ENCODE measurements at regions not wholly inside any gene's neighbourhood (a gene's known extent, or its start where the extent isn't known, plus 50 kb on each side); places are given as distances from the start of the nearest gene placed in this dataset.

DNA sequence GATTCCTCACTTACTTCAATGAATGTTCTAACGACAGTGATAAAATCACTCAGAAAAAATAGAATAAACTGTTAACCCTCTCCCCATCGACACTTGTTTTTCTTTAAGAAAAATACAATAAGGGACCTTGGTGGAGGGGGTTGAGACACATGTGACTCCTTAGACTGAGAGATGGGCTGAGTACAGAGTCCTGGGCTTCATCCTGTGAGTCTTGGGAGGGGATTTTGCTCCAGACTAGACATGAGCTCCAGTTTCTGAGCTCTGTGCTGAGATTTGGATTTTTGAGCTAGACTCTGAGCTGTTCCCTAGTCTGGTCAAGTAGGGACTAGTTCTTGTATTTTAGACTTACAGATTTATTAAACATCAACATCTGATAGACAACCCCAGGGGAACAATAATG is 241.5 kb upstream of the MVB12B start:
- peak overlapping the region; percentile 15 for H3K9ac ChIP-seq (ENCODE audit: low read length)
- TF ChIP-seq MXI1 (conservative IDR thresholded peaks at IDR 0.05; ENCODE audit: poor library complexity, severe bottlenecking) (no peak), SMC3 (conservative IDR thresholded peaks at IDR 0.05; ENCODE audit: poor library complexity) (no peak), EZH2 (IDR thresholded peaks at IDR 0.05; ENCODE audit: borderline replicate concordance, insufficient read depth, low read length, poor library complexity, severe bottlenecking) (no peak), RAD21 (conservative IDR thresholded peaks at IDR 0.05) (no peak), TAF1 (IDR thresholded peaks at IDR 0.05; ENCODE audit: low read depth) (no peak), POLR2AphosphoS5 (IDR thresholded peaks at IDR 0.05) (peak; percentile 29), EP300 (conservative IDR thresholded peaks at IDR 0.05; ENCODE audit: poor library complexity, severe bottlenecking) (peak; percentile 44), CTCF (IDR thresholded peaks at IDR 0.05; ENCODE audit: poor library complexity, severe bottlenecking) (no peak)
- TF ChIP-seq, protein P1, sequence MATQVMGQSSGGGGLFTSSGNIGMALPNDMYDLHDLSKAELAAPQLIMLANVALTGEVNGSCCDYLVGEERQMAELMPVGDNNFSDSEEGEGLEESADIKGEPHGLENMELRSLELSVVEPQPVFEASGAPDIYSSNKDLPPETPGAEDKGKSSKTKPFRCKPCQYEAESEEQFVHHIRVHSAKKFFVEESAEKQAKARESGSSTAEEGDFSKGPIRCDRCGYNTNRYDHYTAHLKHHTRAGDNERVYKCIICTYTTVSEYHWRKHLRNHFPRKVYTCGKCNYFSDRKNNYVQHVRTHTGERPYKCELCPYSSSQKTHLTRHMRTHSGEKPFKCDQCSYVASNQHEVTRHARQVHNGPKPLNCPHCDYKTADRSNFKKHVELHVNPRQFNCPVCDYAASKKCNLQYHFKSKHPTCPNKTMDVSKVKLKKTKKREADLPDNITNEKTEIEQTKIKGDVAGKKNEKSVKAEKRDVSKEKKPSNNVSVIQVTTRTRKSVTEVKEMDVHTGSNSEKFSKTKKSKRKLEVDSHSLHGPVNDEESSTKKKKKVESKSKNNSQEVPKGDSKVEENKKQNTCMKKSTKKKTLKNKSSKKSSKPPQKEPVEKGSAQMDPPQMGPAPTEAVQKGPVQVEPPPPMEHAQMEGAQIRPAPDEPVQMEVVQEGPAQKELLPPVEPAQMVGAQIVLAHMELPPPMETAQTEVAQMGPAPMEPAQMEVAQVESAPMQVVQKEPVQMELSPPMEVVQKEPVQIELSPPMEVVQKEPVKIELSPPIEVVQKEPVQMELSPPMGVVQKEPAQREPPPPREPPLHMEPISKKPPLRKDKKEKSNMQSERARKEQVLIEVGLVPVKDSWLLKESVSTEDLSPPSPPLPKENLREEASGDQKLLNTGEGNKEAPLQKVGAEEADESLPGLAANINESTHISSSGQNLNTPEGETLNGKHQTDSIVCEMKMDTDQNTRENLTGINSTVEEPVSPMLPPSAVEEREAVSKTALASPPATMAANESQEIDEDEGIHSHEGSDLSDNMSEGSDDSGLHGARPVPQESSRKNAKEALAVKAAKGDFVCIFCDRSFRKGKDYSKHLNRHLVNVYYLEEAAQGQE (IDR thresholded peaks at IDR 0.05; ENCODE audit: borderline replicate concordance): no peak
- no peaks in the 10 kb centered on the region for H3K36me3 ChIP-seq (ENCODE audit: insufficient read depth, low read length)
- peak overlapping the region; percentile 49 for H3K27ac ChIP-seq (ENCODE audit: low read length)
- H3K9me2 ChIP-seq (ENCODE audit: insufficient read depth, low read length): no peaks in the 10 kb centered on the region
- H3F3A ChIP-seq (ENCODE audit: insufficient read depth, low read length, poor library complexity, severe bottlenecking): no peaks in the 10 kb centered on the region
- no peak overlapping the region for H2AFZ ChIP-seq (ENCODE audit: low read depth, low read length)
- H4K20me1 ChIP-seq (ENCODE audit: insufficient read depth): no peaks in the 10 kb centered on the region
- no peaks in the 10 kb centered on the region for H3K79me2 ChIP-seq (replicated peaks; ENCODE audit: insufficient read depth, low read length)
- no peak overlapping the region for H3K4me2 ChIP-seq (ENCODE audit: low read length)
- H3K9me3 ChIP-seq (ENCODE audit: low read length): no peaks in the 10 kb centered on the region
- H3K27me3 ChIP-seq (ENCODE audit: insufficient read depth, low read depth, low read length): peaks cover 4% of the 10 kb centered on the region
- peak overlapping the region; percentile 4 for H3K4me3 ChIP-seq (ENCODE audit: low read length)

DNA sequence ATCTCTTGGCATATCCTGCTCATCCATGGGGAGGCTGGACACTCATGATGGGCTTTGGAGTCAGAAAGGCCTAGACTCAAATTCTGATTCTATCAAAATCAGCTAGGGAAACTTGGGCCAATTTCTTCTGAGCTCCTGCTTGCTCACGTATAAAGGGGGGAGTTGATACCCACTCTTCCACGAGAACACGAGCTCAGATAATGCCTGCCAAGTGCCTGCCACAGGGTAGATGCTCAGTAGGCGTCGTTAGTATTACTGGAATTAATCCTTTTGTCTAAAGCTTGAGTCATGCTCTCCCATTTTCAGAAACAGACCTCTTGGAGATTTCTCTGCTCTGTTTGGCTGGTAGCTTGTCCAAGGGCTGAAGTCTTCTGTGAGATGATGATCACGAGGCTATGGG is 238.3 kb upstream of the MVB12B start:
- Histone ChIP-seq H2AFZ (ENCODE audit: low read depth, low read length) (no peak overlapping the region), H3K27me3 (ENCODE audit: insufficient read depth, low read depth, low read length) (no peaks in the 10 kb centered on the region), H3K36me3 (ENCODE audit: insufficient read depth, low read length) (no peaks in the 10 kb centered on the region), H3K79me2 (replicated peaks; ENCODE audit: insufficient read depth, low read length) (no peaks in the 10 kb centered on the region), H3F3A (ENCODE audit: insufficient read depth, low read length, poor library complexity, severe bottlenecking) (no peaks in the 10 kb centered on the region), H3K9ac (ENCODE audit: low read length) (no peak overlapping the region), H4K20me1 (ENCODE audit: insufficient read depth) (no peaks in the 10 kb centered on the region), H3K27ac (ENCODE audit: low read length) (no peak overlapping the region), H3K9me3 (ENCODE audit: low read length) (no peaks in the 10 kb centered on the region), H3K4me3 (ENCODE audit: low read length) (no peak overlapping the region), H3K4me2 (ENCODE audit: low read length) (no peak overlapping the region), H3K9me2 (ENCODE audit: insufficient read depth, low read length) (no peaks in the 10 kb centered on the region)
- TF ChIP-seq SMC3 (conservative IDR thresholded peaks at IDR 0.05; ENCODE audit: poor library complexity) (no peak), RAD21 (conservative IDR thresholded peaks at IDR 0.05) (no peak), CTCF (IDR thresholded peaks at IDR 0.05; ENCODE audit: poor library complexity, severe bottlenecking) (no peak), EZH2 (IDR thresholded peaks at IDR 0.05; ENCODE audit: borderline replicate concordance, insufficient read depth, low read length, poor library complexity, severe bottlenecking) (no peak), MXI1 (conservative IDR thresholded peaks at IDR 0.05; ENCODE audit: poor library complexity, severe bottlenecking) (no peak)
- TF ChIP-seq, protein P1 (IDR thresholded peaks at IDR 0.05; ENCODE audit: borderline replicate concordance): no peak
